ENCODE measurements at regions not wholly inside any gene's neighbourhood (a gene's known extent, or its start where the extent isn't known, plus 50 kb on each side); places are given as distances from the start of the nearest gene placed in this dataset.
"Not testable (repeated sequence)": the region's sequence is repeated elsewhere in the genome, so short reads cannot be mapped to it uniquely, and the experiment has no call there.

GRCh38 chr6:6990059-6990458 lies 117.7 kb upstream of the RREB1 start:
- DNase-seq = not testable (repeated sequence)

GRCh38 chr6:6993503-6994237 lies 114.1 kb upstream of the RREB1 start:
- no peak for DNase-seq

GRCh38 chr6:6994796-6995195 lies 113.0 kb upstream of the RREB1 start:
- no peak for DNase-seq

GRCh38 chr6:6995328-6995727 lies 112.4 kb upstream of the RREB1 start:
- DNase-seq = no peak

- DNase-seq = no peak
These were observed 111.6 kb upstream of the RREB1 start for GRCh38 chr6:6996124-6996523.

- DNase-seq = no peak
These were observed 110.2 kb upstream of the RREB1 start for GRCh38 chr6:6997263-6998193.

GRCh38 chr6:6998194-6998569 lies 109.6 kb upstream of the RREB1 start:
- DNase-seq = no peak

- DNase-seq = no peak
These were observed 106.7 kb upstream of the RREB1 start for GRCh38 chr6:7000825-7001777.

- DNase-seq = no peak
These were observed 104.7 kb upstream of the RREB1 start for GRCh38 chr6:7003041-7003440.

DNA sequence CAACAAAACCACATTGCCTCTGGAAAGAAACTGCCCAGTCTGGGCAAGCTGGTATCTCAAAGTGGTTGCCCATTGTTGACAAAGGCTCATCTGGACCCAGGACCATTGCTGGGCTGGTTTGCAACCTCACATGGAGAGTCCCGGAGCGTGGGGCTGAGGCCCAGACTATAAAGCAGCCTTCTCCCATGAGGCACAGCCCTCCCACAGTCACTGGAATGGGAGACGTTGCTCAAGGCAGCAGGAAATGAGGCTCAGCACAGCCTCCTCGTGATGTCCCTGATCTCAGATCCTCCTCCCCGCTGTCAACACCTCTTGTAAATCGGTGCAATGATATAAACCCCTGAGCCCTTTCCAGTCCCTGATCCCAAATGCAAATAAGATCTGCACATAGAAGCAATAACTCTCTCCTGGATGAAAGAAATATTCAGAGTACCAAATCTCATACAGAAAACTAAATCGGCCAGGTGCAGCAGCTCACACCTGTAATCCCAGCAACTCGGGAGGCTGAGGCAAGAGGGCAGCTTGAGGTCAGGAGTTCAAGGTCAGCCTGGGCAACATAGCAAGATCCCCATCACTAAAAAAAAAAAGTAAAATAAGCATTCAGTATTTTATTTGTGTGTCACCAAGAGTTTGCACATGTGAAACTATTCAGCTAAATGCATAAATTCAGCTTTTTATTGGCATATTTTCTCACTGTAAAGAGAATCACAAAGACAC lies 103.0 kb upstream of the RREB1 start:
- no peak for DNase-seq

- no peak for DNase-seq
These were observed 101.1 kb upstream of the RREB1 start for GRCh38 chr6:7006515-7007191.

DNA sequence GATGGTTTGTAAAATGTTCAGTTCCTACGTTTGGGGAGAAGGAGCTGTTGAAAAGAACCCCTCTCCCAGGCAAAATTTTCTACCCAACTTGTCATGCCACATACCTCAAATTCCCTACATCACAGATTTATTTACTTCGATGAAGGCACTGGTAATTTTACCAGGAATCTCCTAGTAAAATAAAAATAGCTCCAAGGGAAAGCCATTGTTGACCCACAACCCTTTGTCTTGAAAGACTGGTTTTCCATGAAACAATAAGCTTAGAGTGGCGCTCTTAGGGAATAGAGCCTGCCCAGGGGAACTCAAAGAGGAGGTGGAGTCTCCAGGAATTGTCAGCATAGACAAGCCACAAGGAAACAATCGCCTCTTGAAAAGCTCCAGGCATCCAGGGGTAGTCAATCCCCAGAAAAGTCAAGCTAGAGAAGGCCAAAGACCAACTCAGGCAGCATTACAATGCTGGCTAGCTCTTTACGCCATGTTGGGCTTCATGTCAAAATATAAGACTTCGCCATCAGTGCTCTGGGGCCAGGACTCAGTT lies 99.2 kb upstream of the RREB1 start:
- no peak for DNase-seq

DNA sequence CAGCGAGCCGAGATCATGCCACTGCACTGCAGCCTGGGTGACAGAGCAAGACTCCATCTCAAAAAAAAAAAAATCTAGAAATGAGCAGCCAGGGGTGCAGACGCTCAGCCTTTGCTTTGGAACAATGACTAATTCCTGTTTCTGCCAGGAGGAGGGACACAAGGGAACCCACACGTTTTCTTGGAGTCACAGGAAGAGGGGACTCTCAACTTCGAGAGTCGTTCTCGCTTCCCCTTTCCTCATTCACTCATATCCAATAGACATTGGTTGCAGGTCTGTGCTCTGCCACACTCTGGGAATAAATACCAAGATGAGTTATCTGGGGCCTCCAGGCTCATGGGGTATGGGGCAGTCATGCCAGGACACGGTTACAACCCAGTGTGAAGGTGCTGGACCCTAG lies 91.5 kb upstream of the RREB1 start:
- DNase-seq = no peak

DNA sequence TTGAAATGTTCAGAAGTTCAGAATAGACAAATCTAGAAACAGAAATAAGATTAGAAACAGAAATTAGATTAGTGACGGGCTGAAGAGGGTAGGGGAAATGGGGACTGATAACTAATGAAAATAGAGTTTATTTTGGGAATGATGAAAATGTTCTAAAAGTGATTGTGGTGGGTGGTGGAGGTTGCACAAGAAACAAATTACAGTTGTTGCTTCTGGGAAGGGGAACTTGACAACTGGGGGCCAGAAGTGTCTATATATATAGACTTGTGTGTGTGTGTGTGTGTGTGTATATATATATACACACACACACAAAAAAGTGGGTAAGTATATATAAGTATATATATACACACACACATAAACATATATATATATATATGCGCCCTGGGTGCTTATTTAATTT lies 86.5 kb upstream of the RREB1 start:
- DNase-seq = no peak

DNA sequence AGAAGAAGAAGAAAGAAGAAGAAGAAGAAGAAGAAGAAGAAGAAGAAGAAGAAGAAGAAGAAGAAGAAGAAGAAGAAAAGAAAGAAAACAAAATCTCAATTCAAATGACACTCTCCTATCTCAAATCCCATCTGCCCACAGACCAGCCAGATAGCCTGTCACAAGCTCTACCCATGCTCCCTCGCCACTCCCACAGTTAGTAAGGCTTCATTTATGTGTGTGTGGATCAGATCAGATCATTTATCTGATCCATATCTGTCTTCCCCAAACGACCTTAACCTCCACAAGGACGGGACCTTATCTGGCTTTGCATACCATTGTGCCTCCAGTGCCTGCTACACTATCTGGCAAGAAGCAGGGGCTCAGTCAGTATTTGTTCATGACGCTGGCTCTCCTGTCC lies 81.9 kb upstream of the RREB1 start:
- no peak for DNase-seq

GRCh38 chr6:7028963-7029362 lies 78.8 kb upstream of the RREB1 start:
- not testable (repeated sequence) for DNase-seq

DNA sequence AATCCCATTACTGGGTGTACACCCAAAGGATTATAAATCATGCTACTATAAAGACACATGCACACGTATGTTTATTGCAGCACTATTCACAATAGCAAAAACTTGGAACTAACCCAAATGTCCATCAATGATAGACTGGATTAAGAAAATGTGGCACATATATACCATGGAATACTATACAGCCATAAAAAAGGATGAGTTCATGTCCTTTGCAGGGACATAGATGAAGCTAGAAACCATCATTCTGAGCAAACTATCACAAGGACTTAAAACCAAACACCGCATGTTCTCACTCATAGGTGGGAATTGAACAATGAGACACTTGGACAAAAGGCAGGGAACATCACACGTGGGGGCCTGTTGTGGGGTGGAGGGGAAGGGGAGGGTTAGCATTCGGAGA lies 76.8 kb upstream of the RREB1 start:
- not testable (repeated sequence) for DNase-seq

- no peak for DNase-seq
These were observed 74.6 kb upstream of the RREB1 start for GRCh38 chr6:7033202-7033601.

- no peak for DNase-seq
These were observed 73.7 kb upstream of the RREB1 start for GRCh38 chr6:7034055-7034454.

GRCh38 chr6:7035837-7036249 lies 71.9 kb upstream of the RREB1 start:
- no peak for DNase-seq

DNA sequence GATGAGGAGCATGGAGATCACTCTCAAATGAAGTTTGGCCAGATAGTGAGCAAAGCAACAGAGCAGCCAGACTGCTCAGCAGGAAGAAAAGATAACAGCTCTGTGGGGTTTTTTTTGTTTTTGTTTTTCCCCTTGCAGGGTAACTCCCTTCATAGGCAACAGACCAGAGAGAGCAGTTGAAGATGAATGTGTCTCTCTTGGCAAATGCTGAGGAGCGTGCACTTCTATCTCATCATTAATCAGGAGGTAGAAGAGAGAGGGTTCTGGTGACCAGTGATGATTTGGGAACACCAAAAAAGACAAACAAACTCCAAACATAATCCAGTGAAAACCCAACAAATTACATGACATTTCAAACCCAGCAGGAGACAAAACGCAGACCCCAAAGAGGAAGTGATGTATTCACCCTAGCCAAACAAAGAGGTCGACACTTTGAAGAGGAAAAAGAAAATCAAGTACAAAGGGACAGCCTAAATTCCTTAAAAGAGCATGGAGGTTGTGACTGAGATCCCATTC lies 66.2 kb upstream of the RREB1 start:
- DNase-seq = no peak
